ENCODE measurements at regions not wholly inside any gene's neighbourhood (a gene's known extent, or its start where the extent isn't known, plus 50 kb on each side); places are given as distances from the start of the nearest gene placed in this dataset.

- no peak for TF ChIP-seq CTCF (conservative IDR thresholded peaks at IDR 0.05; ENCODE audit: low read length)
- H3K4me3 ChIP-seq (ENCODE audit: low read length): no peak overlapping the region
- DNase-seq (ENCODE audit: low read depth): no peak
Observed at GRCh38 chr9:10928372-10928771, 315.6 kb upstream of the PTPRD start.

- no peak overlapping the region for H3K4me3 ChIP-seq (ENCODE audit: low read length)
- TF ChIP-seq CTCF (conservative IDR thresholded peaks at IDR 0.05; ENCODE audit: low read length): no peak
- no peak for DNase-seq (ENCODE audit: low read depth)
Observed at GRCh38 chr9:10930081-10930480, 317.3 kb upstream of the PTPRD start.

- TF ChIP-seq CTCF (conservative IDR thresholded peaks at IDR 0.05; ENCODE audit: low read length): no peak
- no peak overlapping the region for H3K4me3 ChIP-seq (ENCODE audit: low read length)
- DNase-seq (ENCODE audit: low read depth): no peak
Observed at GRCh38 chr9:10946676-10947410, 334.0 kb upstream of the PTPRD start.

GRCh38 chr9:10957878-10958277 is 345.1 kb upstream of the PTPRD start:
- no peak for TF ChIP-seq CTCF (conservative IDR thresholded peaks at IDR 0.05; ENCODE audit: low read length)
- no peak overlapping the region for H3K4me3 ChIP-seq (ENCODE audit: low read length)
- no peak for DNase-seq (ENCODE audit: low read depth)

GRCh38 chr9:10961883-10962282 is 349.1 kb upstream of the PTPRD start:
- TF ChIP-seq CTCF (conservative IDR thresholded peaks at IDR 0.05; ENCODE audit: low read length): no peak
- no peak overlapping the region for H3K4me3 ChIP-seq (ENCODE audit: low read length)
- DNase-seq (ENCODE audit: low read depth): no peak

GRCh38 chr9:10983251-10983650 is 370.4 kb upstream of the PTPRD start:
- no peak overlapping the region for H3K4me3 ChIP-seq (ENCODE audit: low read length)
- no peak for TF ChIP-seq CTCF (conservative IDR thresholded peaks at IDR 0.05; ENCODE audit: low read length)
- DNase-seq (ENCODE audit: low read depth): no peak

GRCh38 chr9:10999646-11000045 is 386.8 kb upstream of the PTPRD start:
- no peak for TF ChIP-seq CTCF (conservative IDR thresholded peaks at IDR 0.05; ENCODE audit: low read length)
- DNase-seq (ENCODE audit: low read depth): no peak
- H3K4me3 ChIP-seq (ENCODE audit: low read length): no peak overlapping the region
